Neural progenitor cell (in vitro differentiated cells): ENCODE measurements at regions not wholly inside any gene's neighbourhood (a gene's known extent, or its start where the extent isn't known, plus 50 kb on each side); places are given as distances from the start of the nearest gene placed in this dataset.

Experiments used
- DNase-seq: peaks from one replicate; pipeline ENCODE4 v3.0.0-alpha.2; 2016; ENCODE audit warnings: low spot score
- H2AFZ ChIP-seq: fragments of 200-600 bp; sonication (generic); replicated peaks from 2 replicates; pipeline ENCODE4 v1.6.1; 2016; ENCODE audit warnings: antibody characterized with exemption
- H3F3A ChIP-seq: fragments of 200-600 bp; sonication (generic); 2 replicates; pipeline ENCODE4 v1.6.1; 2016; ENCODE audit warnings: antibody characterized with exemption, low read depth
- H3K27ac ChIP-seq: fragments of 200-600 bp; sonication (generic); 2 replicates; pipeline ENCODE4 v1.5.1; 2016; ENCODE audit warnings: mild to moderate bottlenecking
- H3K27me3 ChIP-seq: fragments of 200-600 bp; sonication (generic); 2 replicates; pipeline ENCODE4 v1.6.1; 2016; ENCODE audit warnings: mild to moderate bottlenecking, moderate library complexity
- H3K36me3 ChIP-seq: fragments of 200-600 bp; sonication (generic); 2 replicates; pipeline ENCODE4 v1.5.1; 2016
- H3K4me1 ChIP-seq: fragments of 200-600 bp; sonication (generic); 2 replicates; pipeline ENCODE4 v1.6.1; 2016; ENCODE audit warnings: mixed run types
- H3K4me2 ChIP-seq: fragments of 200-600 bp; sonication (generic); 2 replicates; pipeline ENCODE4 v1.6.1; 2016
- H3K4me3 ChIP-seq: fragments of 200-600 bp; sonication (generic); 2 replicates; pipeline ENCODE4 v1.5.1; 2016
- H3K79me2 ChIP-seq: fragments of 200-600 bp; sonication (generic); 2 replicates; pipeline ENCODE4 v1.6.1; 2016; ENCODE audit warnings: low read depth
- H3K9ac ChIP-seq: fragments of 200-600 bp; sonication (generic); 2 replicates; pipeline ENCODE4 v1.6.1; 2016
- H3K9me3 ChIP-seq: fragments of 200-600 bp; sonication (generic); 2 replicates; pipeline ENCODE4 v1.5.1; 2016; ENCODE audit warnings: low read depth
- H4K20me1 ChIP-seq: fragments of 200-600 bp; sonication (generic); 2 replicates; pipeline ENCODE4 v1.6.1; 2016; ENCODE audit warnings: low read depth
- H3K27ac Mint-ChIP-seq: 3 replicates; pipeline ENCODE4 v1.8.0; 2021; ENCODE audit warnings: mixed read lengths
- H3K27me3 Mint-ChIP-seq: 2 replicates; pipeline ENCODE4 v1.8.0; 2022; ENCODE audit warnings: low read depth, mild to moderate bottlenecking, inconsistent platforms, moderate library complexity, mixed read lengths; ENCODE audit not compliant: insufficient read depth
- H3K36me3 Mint-ChIP-seq: 3 replicates; pipeline ENCODE4 v1.8.0; 2021; ENCODE audit warnings: mixed read lengths
- H3K4me1 Mint-ChIP-seq: 3 replicates; pipeline ENCODE4 v1.8.0; 2021; ENCODE audit warnings: mixed read lengths
- H3K4me3 Mint-ChIP-seq: 3 replicates; pipeline ENCODE4 v1.8.0; 2021; ENCODE audit warnings: mild to moderate bottlenecking, moderate library complexity, mixed read lengths
- H3K9me3 Mint-ChIP-seq: 3 replicates; pipeline ENCODE4 v1.8.0; 2020; ENCODE audit warnings: mixed read lengths
- EZH2 ChIP-seq: fragments of 200-600 bp; sonication (generic); IDR thresholded peaks from 2 replicates; pipeline ENCODE4 v1.6.1; 2017; ENCODE audit warnings: antibody characterized with exemption, mild to moderate bottlenecking, moderate library complexity
- EZH2phosphoT487 ChIP-seq: fragments of 200-600 bp; sonication (generic); IDR thresholded peaks from 2 replicates; pipeline ENCODE4 v1.6.1; 2017; ENCODE audit warnings: antibody characterized with exemption
- TF ChIP-seq, protein P1 (sequence below): fragments of 200-600 bp; sonication (generic); IDR thresholded peaks from 2 replicates; pipeline ENCODE4 v1.5.1; 2017; ENCODE audit warnings: antibody characterized with exemption, mild to moderate bottlenecking

- Histone ChIP-seq H3F3A (no peaks in the 10 kb centered on the region), H3K79me2 (no peaks in the 10 kb centered on the region), H3K4me3 (no peak overlapping the region), H3K27ac (no peak overlapping the region), H3K4me1 (peaks cover 4% of the 10 kb centered on the region), H4K20me1 (no peaks in the 10 kb centered on the region), H3K9ac (no peak overlapping the region), H3K4me2 (no peak overlapping the region), H3K9me3 (no peaks in the 10 kb centered on the region), H3K36me3 (no peaks in the 10 kb centered on the region), H2AFZ (peak overlapping the region; percentile 66), H3K27me3 (no peaks in the 10 kb centered on the region)
- H3K27ac Mint-ChIP-seq = no peak overlapping the region
- no peak overlapping the region for H3K4me3 Mint-ChIP-seq
- DNase-seq = no peak
- peaks cover 5% of the 10 kb centered on the region for H3K4me1 Mint-ChIP-seq
- H3K9me3 Mint-ChIP-seq = no peaks in the 10 kb centered on the region
- no peaks in the 10 kb centered on the region for H3K27me3 Mint-ChIP-seq
- H3K36me3 Mint-ChIP-seq = no peaks in the 10 kb centered on the region
- TF ChIP-seq, protein P1, sequence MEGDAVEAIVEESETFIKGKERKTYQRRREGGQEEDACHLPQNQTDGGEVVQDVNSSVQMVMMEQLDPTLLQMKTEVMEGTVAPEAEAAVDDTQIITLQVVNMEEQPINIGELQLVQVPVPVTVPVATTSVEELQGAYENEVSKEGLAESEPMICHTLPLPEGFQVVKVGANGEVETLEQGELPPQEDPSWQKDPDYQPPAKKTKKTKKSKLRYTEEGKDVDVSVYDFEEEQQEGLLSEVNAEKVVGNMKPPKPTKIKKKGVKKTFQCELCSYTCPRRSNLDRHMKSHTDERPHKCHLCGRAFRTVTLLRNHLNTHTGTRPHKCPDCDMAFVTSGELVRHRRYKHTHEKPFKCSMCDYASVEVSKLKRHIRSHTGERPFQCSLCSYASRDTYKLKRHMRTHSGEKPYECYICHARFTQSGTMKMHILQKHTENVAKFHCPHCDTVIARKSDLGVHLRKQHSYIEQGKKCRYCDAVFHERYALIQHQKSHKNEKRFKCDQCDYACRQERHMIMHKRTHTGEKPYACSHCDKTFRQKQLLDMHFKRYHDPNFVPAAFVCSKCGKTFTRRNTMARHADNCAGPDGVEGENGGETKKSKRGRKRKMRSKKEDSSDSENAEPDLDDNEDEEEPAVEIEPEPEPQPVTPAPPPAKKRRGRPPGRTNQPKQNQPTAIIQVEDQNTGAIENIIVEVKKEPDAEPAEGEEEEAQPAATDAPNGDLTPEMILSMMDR = no peak
- no peak for TF ChIP-seq EZH2phosphoT487
- TF ChIP-seq EZH2 = no peak
These were observed 567.8 kb upstream of the SLC10A2 start for GRCh38 chr13:103634066-103634465.

DNA sequence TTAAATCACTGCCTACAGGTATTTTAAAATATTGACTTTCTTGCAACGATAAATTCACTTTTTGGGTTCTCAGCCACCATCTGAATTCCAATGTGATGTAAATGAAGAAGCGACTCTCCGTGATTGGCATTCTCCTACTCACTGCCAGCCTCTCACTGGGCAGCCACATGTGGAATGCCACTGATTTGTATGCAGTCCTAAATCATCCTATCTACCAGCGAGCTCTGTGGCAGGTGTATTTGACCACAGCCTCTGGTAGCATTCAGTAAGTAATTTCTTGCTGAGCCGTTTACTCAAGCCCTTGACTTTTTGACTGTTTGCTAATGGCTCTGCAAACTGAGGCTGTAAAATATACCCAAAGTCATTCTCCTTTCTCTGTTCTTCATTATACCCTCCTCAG is 559.0 kb upstream of the SLC10A2 start:
- Histone ChIP-seq H3K4me3 (no peak overlapping the region), H3K79me2 (no peaks in the 10 kb centered on the region), H3K36me3 (no peaks in the 10 kb centered on the region), H3F3A (no peaks in the 10 kb centered on the region), H3K9ac (no peak overlapping the region), H3K9me3 (no peaks in the 10 kb centered on the region), H2AFZ (no peak overlapping the region), H3K4me2 (no peak overlapping the region), H3K27ac (no peak overlapping the region), H3K4me1 (no peaks in the 10 kb centered on the region), H4K20me1 (no peaks in the 10 kb centered on the region), H3K27me3 (no peaks in the 10 kb centered on the region)
- Mint-ChIP-seq H3K9me3 (no peaks in the 10 kb centered on the region), H3K27ac (no peak overlapping the region), H3K4me3 (no peak overlapping the region), H3K36me3 (no peaks in the 10 kb centered on the region), H3K27me3 (no peaks in the 10 kb centered on the region), H3K4me1 (no peaks in the 10 kb centered on the region)
- no peak for TF ChIP-seq EZH2phosphoT487
- no peak for DNase-seq

- peaks cover 4% of the 10 kb centered on the region for H3K9me3 Mint-ChIP-seq
- H3K4me1 Mint-ChIP-seq = peaks cover 38% of the 10 kb centered on the region
- Histone ChIP-seq H3K4me1 (no peaks in the 10 kb centered on the region), H4K20me1 (no peaks in the 10 kb centered on the region), H3K79me2 (no peaks in the 10 kb centered on the region), H3K27me3 (no peaks in the 10 kb centered on the region), H3K4me3 (no peak overlapping the region), H3K9me3 (no peaks in the 10 kb centered on the region), H3K4me2 (no peak overlapping the region), H3K9ac (no peak overlapping the region), H3K36me3 (no peaks in the 10 kb centered on the region), H3K27ac (no peak overlapping the region), H2AFZ (no peak overlapping the region), H3F3A (no peaks in the 10 kb centered on the region)
- TF ChIP-seq EZH2 = no peak
- no peak overlapping the region for H3K4me3 Mint-ChIP-seq
- peaks cover 2% of the 10 kb centered on the region for H3K36me3 Mint-ChIP-seq
- no peak overlapping the region for H3K27ac Mint-ChIP-seq
- H3K27me3 Mint-ChIP-seq = peaks cover 3% of the 10 kb centered on the region
- DNase-seq = no peak
These were observed 551.9 kb upstream of the SLC10A2 start for GRCh38 chr13:103618151-103618550.

DNA sequence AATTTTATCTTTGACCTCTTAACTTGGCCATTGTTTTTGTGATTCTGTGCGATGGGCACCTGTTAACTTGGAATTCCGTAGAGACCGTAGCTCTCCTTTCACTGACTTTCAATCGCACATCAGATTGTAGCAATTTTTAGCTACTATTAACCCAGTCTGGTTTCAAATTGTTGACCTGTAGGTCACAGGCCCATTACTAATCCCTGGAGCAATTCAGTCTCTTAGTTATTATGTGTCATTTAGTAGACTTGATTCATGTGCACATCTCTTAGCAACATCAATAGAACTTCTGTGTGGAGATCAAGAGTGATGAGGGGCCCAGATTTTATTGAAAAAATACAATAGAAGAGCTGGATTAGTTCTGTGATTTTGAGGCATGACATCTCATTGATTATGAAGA is 549.6 kb upstream of the SLC10A2 start:
- H3K36me3 ChIP-seq = no peaks in the 10 kb centered on the region
- no peaks in the 10 kb centered on the region for H3K4me1 ChIP-seq
- H3K9ac ChIP-seq = no peak overlapping the region
- H3K27me3 Mint-ChIP-seq = peaks cover 3% of the 10 kb centered on the region
- H3K9me3 ChIP-seq = no peaks in the 10 kb centered on the region
- no peak overlapping the region for H2AFZ ChIP-seq
- DNase-seq = no peak
- no peak overlapping the region for H3K27ac ChIP-seq
- H3K4me1 Mint-ChIP-seq = peaks cover 38% of the 10 kb centered on the region
- H3K9me3 Mint-ChIP-seq = peaks cover 4% of the 10 kb centered on the region
- no peak overlapping the region for H3K4me2 ChIP-seq
- peak overlapping the region; percentile 0 for H3K27ac Mint-ChIP-seq
- H3K4me3 Mint-ChIP-seq = peak overlapping the region; percentile 2
- no peaks in the 10 kb centered on the region for H4K20me1 ChIP-seq
- H3F3A ChIP-seq = no peaks in the 10 kb centered on the region
- TF ChIP-seq EZH2 (no peak), EZH2phosphoT487 (no peak)
- TF ChIP-seq, protein P1 = no peak
- H3K36me3 Mint-ChIP-seq = peaks cover 2% of the 10 kb centered on the region
- no peaks in the 10 kb centered on the region for H3K27me3 ChIP-seq
- no peaks in the 10 kb centered on the region for H3K79me2 ChIP-seq
- H3K4me3 ChIP-seq = no peak overlapping the region
